ENCODE measurements at regions not wholly inside any gene's neighbourhood (a gene's known extent, or its start where the extent isn't known, plus 50 kb on each side); places are given as distances from the start of the nearest gene placed in this dataset.
"Not testable (repeated sequence)": the region's sequence is repeated elsewhere in the genome, so short reads cannot be mapped to it uniquely, and the experiment has no call there.

- DNase-seq, result no peak
These were observed 717.1 kb upstream of the HS3ST1 start for GRCh38 chr4:12145768-12146167.

- DNase-seq, result no peak
These were observed 716.4 kb upstream of the HS3ST1 start for GRCh38 chr4:12145106-12145505.

- no peak for DNase-seq
These were observed 715.4 kb upstream of the HS3ST1 start for GRCh38 chr4:12144051-12144450.

DNA sequence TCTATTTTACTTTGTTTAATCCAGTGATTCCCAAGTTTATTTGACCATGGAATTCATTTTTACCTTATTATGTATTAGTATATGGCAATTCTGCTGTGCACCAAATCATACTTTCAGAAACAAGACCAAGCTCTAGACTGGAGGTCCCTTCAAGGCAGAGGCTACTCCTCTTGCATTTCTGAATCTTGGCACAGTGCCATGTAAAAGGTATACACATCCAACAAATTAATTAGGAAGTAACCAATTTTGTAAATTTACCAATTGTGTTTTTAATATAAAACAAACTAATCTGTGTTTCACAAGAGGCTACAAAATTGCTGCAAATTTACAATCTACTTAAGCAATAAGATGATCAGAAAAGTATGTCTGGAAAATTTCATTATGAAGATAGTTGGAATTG is 712.2 kb upstream of the HS3ST1 start:
- no peak for DNase-seq

DNA sequence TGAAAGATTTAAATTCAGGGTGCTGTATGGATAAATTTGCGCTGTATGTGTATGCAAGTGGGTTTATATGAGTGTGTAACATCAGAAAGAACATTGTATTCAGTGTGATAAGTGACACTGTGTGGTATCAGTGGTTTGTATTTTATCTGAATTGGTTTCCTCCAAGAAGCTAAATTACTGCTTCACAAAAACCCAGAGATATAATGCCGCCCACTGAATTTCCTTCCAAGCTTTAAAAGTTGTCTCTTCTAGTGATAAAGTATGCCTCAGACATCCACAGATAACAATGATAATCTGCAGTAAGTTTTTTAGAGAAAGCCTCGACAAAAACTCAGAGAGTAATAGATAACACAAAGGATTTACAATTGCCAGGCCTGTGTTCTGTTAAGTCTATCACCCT is 710.6 kb upstream of the HS3ST1 start:
- DNase-seq, result no peak

DNA sequence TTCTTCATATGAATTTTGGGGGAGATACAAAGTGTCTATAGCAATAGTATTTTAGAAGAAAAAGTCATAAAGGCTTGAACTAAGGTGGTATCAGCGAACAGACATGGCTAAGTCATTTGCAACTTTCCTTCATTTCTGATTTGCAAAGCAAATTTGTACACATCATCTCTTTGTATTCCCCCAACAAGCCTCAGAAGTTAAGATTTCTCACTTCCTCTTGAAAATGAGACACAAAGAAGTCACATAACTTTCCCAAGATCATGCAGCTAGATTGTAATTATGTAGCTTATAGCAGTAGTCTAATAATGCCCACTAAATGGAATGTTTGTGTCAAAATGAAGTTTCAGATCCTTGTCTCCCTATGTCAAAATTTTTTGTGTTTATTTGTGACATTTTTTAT is 709.8 kb upstream of the HS3ST1 start:
- no peak for DNase-seq

- DNase-seq, result no peak
These were observed 708.9 kb upstream of the HS3ST1 start for GRCh38 chr4:12137575-12137974.

DNA sequence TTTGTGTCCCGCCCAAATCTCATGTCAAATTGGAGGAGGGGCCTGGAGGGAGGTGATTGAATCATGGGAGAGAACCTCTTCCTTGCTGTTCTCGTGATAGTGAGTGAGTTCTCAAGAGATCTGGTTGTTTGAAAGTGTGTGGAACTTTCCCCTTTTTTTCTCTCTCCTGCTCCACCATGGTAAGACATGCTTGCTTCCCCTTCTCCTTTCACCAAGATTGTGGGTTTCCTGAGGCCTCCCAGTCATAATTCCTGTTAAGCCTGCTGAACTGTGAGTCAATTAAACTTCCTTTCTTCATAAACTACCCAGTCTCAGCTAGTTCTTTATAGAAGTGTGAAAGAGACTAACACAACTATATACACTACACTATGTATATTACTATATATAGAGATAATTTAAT is 697.8 kb upstream of the HS3ST1 start:
- DNase-seq, result no peak

DNA sequence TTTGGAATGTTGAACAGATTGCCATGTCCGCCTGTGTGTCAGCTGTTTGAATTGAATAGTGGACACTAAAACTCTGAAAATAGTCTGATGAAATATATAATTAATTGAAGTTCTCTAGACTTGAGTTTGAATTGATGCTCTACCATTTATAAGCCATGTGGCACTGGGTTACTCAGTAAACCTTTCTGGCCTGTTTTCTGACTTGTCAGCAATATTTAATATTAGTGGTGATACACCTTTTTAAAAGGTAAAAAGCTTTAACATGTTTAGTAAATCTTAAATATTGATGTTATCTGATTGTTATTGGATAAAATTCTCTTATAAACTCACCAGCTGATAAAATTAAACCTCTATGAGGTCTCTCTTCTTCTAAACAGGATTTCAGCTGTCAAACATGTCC is 695.4 kb upstream of the HS3ST1 start:
- no peak for DNase-seq

GRCh38 chr4:12123707-12124106 is 695.0 kb upstream of the HS3ST1 start:
- DNase-seq, result no peak

DNA sequence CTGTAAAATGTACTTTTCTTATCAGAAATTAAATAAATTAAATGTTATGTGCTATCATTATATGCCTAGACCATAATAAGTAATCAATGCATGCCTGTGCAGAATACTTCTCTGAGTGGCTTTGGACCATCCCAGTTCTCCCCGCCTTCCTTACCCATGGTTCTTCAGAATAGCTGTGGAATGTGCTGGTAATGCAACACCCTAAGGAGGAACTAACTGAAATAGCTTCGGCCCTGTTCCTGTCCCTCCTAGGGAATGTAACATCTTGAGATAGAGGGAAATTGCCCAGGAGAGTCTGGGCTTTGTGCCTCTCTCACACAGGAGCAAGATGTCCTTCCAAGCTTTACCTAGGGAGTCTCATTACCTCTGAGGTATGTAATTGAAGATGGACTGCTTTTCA is 693.6 kb upstream of the HS3ST1 start:
- no peak for DNase-seq

DNA sequence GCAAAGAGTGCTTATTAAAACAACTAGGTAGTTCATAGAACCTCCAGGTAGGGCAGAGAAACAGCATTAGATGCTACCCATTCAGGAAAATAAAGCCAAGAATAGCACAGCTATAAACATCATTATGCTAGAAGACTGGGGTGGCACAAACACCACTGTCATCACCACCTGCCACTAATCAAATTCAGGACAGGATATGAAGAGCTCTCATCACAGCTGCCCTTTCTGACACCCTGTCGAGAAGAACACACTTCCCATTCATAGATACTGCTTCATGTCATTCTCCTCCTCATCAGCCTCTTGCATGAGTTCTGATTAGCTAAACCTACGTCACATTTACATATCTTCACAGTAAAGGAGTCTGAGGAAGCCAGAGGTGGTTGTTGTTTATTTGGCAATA is 692.3 kb upstream of the HS3ST1 start:
- no peak for DNase-seq

DNA sequence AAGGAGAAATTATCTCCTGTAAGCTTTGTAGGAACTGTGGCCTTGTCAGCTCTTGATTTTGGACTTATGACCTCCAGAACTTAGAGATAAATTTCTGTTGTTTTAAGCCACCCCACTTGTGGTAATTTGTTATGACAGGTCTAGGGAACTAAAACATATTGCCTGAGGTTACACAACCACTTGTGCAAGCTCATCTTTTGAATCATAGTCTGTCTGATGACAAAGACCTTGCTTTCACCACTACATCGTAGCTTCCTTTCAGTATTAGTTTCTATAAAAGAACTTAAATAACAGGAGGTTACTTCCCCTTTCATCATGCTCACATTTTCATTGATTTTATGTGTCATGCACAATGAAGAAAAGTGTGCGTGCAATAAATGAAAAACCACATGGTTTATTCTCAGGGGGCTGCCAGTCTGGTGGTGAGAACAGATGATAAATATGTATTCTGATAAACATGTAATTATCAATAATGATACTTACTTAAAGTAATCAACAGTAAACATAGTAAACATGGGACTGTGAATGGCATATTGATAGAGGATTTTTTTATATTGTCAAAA is 690.0 kb upstream of the HS3ST1 start:
- DNase-seq, result no peak

- DNase-seq, result no peak
These were observed 687.4 kb upstream of the HS3ST1 start for GRCh38 chr4:12116009-12116552.

GRCh38 chr4:12110627-12111026 is 681.9 kb upstream of the HS3ST1 start:
- no peak for DNase-seq

GRCh38 chr4:12109056-12109455 is 680.4 kb upstream of the HS3ST1 start:
- not testable (repeated sequence) for DNase-seq

GRCh38 chr4:12105519-12105918 is 676.8 kb upstream of the HS3ST1 start:
- DNase-seq, result no peak

- DNase-seq, result not testable (repeated sequence)
These were observed 661.2 kb upstream of the HS3ST1 start for GRCh38 chr4:12089920-12090319.

DNA sequence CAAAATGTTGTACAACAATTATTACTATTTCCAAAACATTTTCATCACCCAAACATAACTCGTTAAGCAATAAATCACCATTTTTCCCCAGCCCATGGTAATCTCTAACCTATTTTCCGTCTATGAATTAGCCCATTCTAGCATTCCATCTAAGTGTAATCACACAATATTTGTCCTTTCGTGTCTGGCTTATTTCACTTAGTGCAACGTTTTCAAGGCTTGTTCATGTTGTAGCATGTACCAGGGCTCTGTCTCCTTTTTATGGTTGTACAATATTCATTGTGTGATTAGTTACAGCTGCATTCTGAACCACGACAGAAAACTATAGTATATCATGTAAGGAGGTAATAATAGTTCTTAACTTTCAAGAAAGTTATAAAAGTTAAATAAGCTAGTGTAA is 656.0 kb upstream of the HS3ST1 start:
- DNase-seq, result no peak

DNA sequence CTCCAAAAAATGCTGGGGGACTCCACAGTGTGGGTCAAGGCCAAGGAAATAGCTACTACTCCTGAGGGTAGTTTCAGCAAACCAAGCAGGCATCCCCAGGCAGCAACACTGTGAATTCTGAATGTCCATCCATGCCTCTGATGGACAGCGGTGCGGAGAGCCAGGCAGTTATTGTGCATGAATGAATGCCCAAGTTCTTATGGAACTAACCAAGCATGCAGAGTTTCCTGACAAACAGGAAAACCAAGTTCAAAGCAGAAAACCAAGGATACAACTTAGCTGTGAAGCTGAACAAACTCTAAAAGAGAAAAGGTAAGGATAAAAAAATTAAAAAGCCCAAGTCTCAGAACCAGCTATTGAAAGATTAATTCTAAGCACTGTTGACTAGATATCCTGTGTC is 642.6 kb upstream of the HS3ST1 start:
- no peak for DNase-seq

DNA sequence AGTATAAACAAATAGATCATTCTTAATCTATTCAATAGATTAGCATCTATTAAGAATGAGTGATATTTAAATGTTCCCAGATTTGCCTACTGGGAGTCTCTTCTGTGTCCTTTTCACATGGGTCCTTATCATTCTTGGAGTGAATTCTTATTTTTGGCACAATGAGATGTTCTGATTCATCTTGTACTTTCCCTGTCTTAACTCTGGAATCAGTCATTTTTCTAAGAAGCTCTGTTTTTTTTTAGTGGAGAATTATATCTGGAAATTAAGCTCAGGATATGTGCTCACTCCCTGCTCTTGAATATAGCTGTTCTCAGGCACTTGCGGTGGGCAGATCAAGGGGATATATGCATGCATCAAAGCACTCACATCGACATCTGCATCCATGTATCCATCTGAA is 625.3 kb upstream of the HS3ST1 start:
- DNase-seq, result no peak

GRCh38 chr4:12053556-12053955 is 624.9 kb upstream of the HS3ST1 start:
- no peak for DNase-seq

DNA sequence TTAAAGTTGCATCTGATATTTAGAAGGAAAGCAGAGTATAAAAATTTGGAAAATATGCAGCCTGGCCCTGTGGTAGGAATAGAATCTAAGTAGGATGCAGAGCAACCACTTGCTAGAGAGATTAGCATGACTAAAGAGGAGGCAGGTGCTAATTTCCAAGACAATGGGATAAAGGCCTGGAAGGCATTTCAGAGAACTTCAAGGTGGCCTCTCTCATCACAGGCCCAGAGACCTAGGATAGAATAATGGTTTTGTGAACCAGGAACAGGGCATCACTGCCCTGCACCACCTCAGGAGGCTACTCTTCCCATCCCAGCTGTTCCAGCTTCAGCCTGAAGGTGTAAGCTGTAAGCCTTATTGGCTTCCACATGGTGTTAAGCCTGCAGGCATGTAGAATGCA is 621.7 kb upstream of the HS3ST1 start:
- no peak for DNase-seq

DNA sequence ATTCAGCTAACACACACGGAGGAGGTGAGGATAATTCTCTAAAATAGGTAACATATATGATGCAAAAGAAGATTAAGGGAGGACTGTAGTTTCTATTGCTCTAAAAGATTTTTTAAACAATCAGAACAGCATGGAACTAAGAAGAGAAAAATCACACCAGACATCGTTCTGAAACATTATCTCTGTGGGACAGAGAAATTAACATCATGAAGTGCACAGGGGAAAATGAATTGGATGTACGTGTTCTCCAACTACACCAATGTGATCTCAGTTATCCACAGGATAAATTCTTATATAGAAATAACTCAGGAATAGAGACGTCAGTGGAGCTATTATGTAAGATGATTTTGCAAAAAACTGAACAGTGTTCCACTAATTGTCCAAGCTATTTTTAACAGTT is 614.1 kb upstream of the HS3ST1 start:
- DNase-seq, result no peak

GRCh38 chr4:12041828-12042227 is 613.1 kb upstream of the HS3ST1 start:
- DNase-seq, result no peak

DNA sequence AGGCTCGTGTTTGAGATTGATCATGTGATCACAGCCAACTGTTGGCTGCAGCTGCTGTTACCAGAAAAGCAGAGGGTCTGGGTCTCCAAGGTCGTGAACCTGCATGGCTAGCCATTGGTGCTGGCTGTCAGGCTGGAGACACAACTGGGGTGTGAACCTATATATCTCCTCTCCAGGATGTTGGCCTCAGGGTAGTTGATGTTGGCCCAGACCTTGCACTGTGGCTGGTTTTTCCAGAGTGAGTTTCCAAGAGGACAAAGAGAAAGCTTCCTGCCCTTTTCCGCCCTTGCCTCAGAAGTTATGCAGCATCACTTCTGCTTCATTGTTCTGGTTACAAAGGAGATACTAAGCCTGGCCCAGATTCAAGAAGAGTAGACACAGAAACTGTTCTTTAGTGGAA is 607.8 kb upstream of the HS3ST1 start:
- DNase-seq, result no peak
